HG03196 (cell line): ENCODE measurements at regions not wholly inside any gene's neighbourhood (a gene's known extent, or its start where the extent isn't known, plus 50 kb on each side); places are given as distances from the start of the nearest gene placed in this dataset.

Source experiments
- ATAC-seq: cut with Tn5 transposase; IDR thresholded peaks from one replicate; pipeline ENCODE4 v1.9.1; 2021; ENCODE audit not compliant: unreplicated experiment

DNA sequence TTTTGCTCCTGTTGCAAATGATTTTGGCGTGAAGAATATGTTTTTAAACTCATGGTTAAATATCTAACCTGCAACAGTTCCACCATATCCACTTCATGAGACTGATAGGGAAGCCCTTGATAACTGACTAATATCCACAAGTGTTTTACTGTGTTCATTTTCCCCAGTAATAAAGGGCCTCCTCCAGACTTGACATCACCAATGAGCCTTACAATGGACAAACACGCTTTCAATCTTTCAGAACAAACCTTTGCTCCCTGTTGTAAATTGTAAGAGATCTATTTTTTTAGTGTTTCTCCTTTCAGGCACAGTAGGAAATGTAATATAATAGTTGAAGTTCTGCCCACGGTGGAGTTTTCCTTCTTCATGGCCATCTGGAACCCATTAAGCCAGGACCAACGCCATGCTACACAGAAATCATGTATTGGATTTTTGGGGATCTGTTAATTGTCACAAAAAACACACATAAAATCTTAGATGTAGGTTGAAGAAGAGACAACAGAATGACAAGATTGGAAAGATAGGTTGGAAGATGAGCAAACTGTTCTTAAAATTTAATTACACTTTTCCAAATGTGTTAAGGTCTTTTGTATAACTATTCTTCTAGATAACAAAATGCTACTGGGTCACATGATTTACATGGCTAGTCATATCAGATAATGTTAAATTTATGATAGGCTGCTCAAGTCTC lies 1030.1 kb downstream of the FSTL5 start:
- ATAC-seq: no peak

GRCh38 chr4:161132715-161133425 lies 1030.9 kb downstream of the FSTL5 start:
- ATAC-seq: peak; percentile 95

DNA sequence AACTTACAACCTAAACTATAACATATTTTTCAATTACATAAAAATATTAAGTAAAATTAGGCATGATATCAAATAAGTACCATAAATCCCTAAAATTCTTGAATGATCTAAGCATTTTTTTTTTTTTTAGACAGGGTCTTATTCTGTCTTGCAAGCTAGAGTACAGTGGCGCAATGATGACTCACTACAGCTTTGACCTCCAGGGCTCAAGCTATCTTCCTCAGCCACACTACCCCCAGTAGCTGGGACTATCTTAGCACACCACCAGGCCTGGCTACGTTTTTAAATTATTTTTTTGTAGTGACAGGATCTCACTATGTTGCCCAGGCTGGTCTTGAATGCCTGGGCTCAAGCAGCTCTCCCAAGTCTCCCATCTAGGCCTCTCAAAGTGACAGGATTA lies 1042.3 kb downstream of the FSTL5 start:
- no peak for ATAC-seq

DNA sequence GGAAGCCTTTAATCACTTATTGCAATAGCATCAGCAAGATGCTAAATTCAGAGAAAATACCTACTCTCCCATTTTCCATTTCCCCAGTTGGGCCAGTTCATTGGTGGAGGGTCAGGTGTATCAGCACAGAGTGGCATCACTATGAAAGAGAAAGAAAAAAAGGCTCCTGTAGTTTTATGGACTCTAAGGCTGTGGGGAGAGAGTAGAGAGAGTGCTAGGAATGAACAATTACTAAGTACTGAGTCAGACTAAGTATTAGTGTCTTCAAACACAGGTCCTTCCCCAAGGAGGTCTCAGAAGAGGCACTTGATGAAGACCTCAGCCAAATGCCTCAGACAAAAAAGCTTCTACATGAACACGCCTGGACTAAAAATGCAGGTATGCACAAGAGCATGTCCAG lies 1061.9 kb downstream of the FSTL5 start:
- ATAC-seq: no peak

GRCh38 chr4:161097821-161098220 lies 1066.0 kb downstream of the FSTL5 start:
- ATAC-seq: no peak

GRCh38 chr4:161061046-161061445 lies 1102.8 kb downstream of the FSTL5 start:
- ATAC-seq: no peak
